ENCODE measurements at regions not wholly inside any gene's neighbourhood (a gene's known extent, or its start where the extent isn't known, plus 50 kb on each side); places are given as distances from the start of the nearest gene placed in this dataset.
"Not testable (repeated sequence)": the region's sequence is repeated elsewhere in the genome, so short reads cannot be mapped to it uniquely, and the experiment has no call there.

- DNase-seq (ENCODE audit: low read depth in 2 of 2), result no peak
These were observed 564.7 kb upstream of the FLRT2 start for GRCh38 chr14:84965279-84965678.

GRCh38 chr14:84969501-84969900 lies 560.4 kb upstream of the FLRT2 start:
- DNase-seq (ENCODE audit: low read depth in 2 of 2), result no peak

DNA sequence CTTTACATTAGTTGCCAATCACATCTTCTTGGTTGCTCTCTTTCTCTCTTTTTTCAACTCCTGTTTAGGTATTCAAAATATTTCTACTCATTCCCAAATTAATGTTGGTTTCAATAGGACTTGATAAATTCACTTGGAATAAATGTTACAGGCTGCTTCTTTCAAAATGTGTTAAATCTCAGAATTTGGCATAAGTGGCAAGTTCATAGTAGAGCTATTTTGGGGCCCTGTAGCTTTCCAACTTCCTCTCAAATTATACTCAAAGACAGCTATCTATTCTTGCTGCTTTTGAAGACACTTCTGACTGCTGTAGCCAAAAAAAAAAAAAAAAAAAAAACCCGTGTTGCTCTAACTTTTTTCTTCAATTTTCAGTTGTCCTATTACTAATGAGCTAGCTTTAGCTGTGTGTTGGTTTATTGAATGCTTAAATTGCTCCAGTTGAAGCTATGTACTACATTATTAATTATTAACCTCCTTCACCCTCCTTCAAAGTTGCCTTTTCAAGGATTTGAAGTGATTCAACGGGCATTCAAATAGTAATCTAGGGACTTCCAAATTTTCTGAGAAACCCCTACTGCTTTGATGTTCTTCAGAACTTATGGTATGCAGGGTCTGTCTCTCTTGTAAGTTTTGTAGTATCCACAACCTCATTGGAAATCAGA lies 554.6 kb upstream of the FLRT2 start:
- DNase-seq (ENCODE audit: low read depth in 2 of 2), result no peak

DNA sequence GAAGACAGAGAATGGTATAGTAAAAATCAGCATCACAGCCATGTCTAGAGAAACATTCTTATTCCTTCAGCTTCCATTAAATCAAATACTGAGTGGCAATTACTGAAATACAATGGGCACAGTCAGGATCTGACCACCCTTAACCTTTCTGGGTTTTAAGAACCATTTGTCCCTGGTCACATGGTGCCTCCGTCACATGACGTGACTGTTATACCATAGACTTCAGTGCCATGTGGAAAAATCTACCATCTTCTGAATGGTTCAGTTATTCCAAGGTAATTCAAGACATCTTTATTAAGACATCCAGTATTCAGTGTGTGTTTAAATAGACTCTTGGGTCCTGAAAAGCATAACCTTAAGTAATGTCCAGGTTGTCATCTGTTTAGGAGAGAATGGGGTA lies 553.1 kb upstream of the FLRT2 start:
- no peak for DNase-seq (ENCODE audit: low read depth in 2 of 2)

DNA sequence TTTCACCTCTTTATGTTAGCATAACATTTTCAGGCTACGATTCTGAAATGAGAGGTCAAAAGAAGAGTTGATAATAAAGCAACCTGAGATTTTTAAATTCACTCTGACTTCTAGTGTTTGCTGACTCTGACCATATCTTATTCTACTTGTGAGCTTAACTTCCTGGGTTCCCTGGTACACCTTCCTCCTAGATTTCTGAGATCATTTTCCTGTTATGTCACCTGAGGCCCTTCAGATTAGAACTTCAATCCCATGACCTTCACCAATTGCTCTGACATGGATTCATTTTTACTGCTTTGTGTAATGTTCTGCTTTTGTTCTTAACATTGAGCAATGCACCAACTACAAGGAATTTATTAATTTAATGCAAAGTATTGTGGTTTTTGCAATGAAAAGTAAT lies 542.9 kb upstream of the FLRT2 start:
- DNase-seq (ENCODE audit: low read depth in 2 of 2), result no peak

GRCh38 chr14:84988357-84988756 lies 541.6 kb upstream of the FLRT2 start:
- DNase-seq (ENCODE audit: low read depth in 2 of 2), result no peak

DNA sequence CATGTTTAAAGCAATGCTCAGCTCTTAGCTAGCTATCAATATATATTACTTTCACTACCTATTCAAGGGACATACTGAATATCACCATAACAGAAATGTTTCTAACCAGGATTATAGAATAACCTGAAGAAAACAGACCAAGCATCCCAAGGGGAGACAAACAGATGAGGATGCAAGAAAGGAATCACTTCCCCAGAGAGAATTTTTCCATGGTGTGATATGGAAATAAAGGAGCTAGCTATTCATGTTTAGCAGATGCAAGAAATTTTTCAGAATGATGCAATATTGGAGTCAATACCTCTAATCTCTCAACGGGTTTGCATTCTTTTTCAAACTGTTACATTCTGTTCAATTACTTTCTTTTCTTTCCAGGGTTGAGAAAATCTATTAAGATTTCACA lies 538.9 kb upstream of the FLRT2 start:
- no peak for DNase-seq (ENCODE audit: low read depth in 2 of 2)

DNA sequence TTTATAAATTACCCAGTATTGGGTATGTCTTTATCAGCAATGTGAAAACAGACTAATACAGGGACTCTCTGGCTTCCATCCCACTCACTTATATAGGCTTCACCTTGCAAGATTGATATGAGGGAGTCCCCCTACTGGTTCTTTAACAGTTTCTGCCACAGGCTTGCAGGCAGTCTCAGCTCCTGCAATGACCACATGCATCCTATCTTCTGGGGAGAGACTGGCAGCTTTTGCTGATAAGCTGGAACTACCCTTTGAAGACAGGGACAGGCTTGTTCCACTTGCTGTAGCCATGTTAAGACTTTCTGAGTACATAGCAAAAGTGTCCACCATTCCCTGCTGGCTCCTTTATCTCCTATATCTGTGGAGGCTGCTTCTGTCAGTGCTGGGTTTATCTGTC lies 531.7 kb upstream of the FLRT2 start:
- no peak for DNase-seq (ENCODE audit: low read depth in 2 of 2)

GRCh38 chr14:85002846-85003245 lies 527.1 kb upstream of the FLRT2 start:
- no peak for DNase-seq (ENCODE audit: low read depth in 2 of 2)

- DNase-seq (ENCODE audit: low read depth in 2 of 2), result no peak
These were observed 526.1 kb upstream of the FLRT2 start for GRCh38 chr14:85003805-85004204.

- no peak for DNase-seq (ENCODE audit: low read depth in 2 of 2)
These were observed 520.4 kb upstream of the FLRT2 start for GRCh38 chr14:85009506-85009905.

GRCh38 chr14:85010186-85010585 lies 519.8 kb upstream of the FLRT2 start:
- no peak for DNase-seq (ENCODE audit: low read depth in 2 of 2)

GRCh38 chr14:85016496-85016895 lies 513.4 kb upstream of the FLRT2 start:
- DNase-seq (ENCODE audit: low read depth in 2 of 2), result no peak

DNA sequence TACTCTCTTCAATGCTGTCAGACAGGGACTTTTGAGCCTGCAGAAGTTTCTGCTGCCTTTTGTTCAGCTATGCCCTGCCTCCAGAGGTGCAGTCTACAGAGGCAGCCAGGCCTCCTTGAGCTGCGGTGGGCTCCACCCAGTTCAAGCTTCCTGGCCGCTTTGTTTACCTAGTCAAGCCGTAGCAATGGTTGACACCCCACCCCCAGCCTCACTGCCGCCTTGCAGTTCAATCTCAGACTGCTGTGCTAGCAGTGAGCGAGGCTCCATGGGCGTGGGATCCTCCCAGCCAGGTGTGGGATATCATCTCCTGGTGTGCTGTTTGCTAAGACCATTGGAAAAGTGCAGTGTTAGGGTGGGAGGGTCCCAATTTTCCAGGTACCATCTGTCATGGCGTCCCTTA lies 506.1 kb upstream of the FLRT2 start:
- not testable (repeated sequence) for DNase-seq (ENCODE audit: low read depth in 2 of 2)

GRCh38 chr14:85024931-85025330 lies 505.0 kb upstream of the FLRT2 start:
- no peak for DNase-seq (ENCODE audit: low read depth in 2 of 2)

DNA sequence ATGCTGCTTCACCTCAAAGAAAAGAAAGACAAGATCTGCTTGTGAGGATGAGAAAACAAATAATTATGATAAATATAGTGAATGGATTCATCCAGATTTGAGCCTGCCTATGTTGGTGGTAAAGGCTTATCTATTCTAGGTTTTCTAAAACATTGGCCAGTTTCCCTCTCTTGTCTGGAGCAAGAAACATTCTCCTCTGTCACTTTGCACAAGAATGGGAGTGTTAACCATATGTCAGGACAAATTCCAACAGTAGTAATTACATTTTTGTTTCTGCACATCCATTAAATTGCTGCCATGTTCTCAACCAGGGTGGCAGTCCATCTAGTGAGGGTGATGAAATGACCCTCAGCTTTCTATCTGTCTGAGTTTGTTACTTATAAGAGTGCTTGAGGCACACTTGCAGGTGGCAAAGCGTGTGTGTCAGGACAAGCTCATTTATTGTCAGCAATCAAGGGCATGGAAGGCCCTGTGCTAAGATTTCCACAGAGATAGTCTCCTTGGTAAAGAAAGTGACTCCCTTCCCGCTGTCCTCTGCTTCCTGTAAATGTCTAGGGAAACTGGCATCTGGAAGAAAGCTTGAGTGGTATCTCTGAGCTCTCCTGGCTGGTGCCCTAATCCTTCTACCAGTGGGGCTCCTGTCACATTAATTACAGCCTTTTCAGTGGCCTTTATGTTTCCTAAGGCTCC lies 502.1 kb upstream of the FLRT2 start:
- DNase-seq (ENCODE audit: low read depth in 2 of 2), result no peak

DNA sequence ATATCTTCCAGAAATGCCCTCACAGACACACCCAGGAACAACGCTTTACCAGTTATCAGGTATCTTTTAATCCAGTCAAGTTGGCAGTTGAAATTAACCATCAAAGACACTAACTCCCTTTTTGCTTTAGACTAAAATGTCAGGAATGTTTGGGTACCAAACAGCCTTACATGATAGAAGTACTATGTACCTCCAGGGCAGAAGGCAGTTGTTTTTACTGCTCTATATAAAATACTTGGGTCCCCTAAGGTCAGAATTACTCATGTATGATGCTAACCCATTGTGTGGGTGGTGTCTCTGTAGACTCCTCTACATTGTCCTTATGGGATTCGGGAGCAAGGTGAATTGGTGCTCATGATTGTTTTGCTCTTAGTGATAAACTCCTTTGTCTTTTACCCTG lies 492.5 kb upstream of the FLRT2 start:
- no peak for DNase-seq (ENCODE audit: low read depth in 2 of 2)

- no peak for DNase-seq (ENCODE audit: low read depth in 2 of 2)
These were observed 491.2 kb upstream of the FLRT2 start for GRCh38 chr14:85038526-85039352.

- DNase-seq (ENCODE audit: low read depth in 2 of 2), result no peak
These were observed 490.7 kb upstream of the FLRT2 start for GRCh38 chr14:85039353-85039626.

GRCh38 chr14:85040046-85040685 lies 489.8 kb upstream of the FLRT2 start:
- no peak for DNase-seq (ENCODE audit: low read depth in 2 of 2)

DNA sequence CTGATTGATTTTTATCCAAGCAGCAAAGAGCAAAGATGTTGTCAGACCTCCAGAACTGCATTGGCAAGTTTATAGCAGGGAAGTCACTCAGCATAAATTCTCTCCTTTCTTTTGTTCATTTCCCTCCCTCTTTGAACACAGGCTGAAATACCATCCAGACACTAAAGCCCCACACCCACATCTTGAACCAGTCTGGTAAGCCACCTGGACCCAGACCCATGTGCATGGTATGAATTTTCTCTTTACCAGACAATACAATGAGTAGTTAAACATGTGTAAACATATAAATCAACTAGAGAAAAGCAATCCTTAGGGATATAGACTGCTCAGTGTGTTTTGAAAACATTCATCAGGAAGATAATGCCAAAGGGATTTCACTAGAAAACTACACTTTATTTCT lies 488.3 kb upstream of the FLRT2 start:
- DNase-seq (ENCODE audit: low read depth in 2 of 2), result no peak

DNA sequence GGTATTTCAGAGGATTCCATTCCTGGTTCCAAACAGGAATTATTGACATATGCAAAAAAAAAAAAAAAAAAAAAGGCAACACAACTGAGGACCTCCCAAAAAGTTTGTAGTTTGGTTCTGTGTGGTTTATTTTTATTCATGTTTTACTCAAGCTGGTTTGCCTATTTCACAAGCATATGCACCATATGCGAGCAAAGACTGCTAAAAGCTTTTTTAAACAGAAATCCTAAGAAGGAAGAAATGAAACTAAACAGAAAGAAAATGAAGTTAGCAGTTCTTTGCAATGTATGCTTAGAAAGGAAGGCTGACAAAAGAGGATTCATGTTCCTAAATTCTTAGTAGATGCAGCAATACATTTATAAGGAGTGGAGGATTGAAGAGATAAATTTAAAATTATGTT lies 487.6 kb upstream of the FLRT2 start:
- no peak for DNase-seq (ENCODE audit: low read depth in 2 of 2)

- DNase-seq (ENCODE audit: low read depth in 2 of 2), result no peak
These were observed 479.8 kb upstream of the FLRT2 start for GRCh38 chr14:85050180-85050579.

Data from stimulated activated CD8-positive, alpha-beta memory T cell treated with anti-CD3 and anti-CD28 coated beads, Interleukin-2, amount 100 ng/mL, for 48 hours (primary cell).